ENCODE measurements at regions not wholly inside any gene's neighbourhood (a gene's known extent, or its start where the extent isn't known, plus 50 kb on each side); places are given as distances from the start of the nearest gene placed in this dataset.

GRCh38 chr6:14192216-14192788 lies 74.7 kb downstream of the CD83 start:
- DNase-seq, result no peak
- Mint-ChIP-seq H3K9me3 (ENCODE audit: unreplicated experiment) (no peaks in the 10 kb centered on the region), H3K4me1 (ENCODE audit: low read depth, unreplicated experiment) (peaks cover 2% of the 10 kb centered on the region), H3K27ac (ENCODE audit: unreplicated experiment) (no peak overlapping the region), H3K27me3 (ENCODE audit: unreplicated experiment) (peaks cover 1% of the 10 kb centered on the region), H3K4me3 (ENCODE audit: unreplicated experiment) (no peak overlapping the region), H3K36me3 (ENCODE audit: unreplicated experiment) (no peaks in the 10 kb centered on the region)
- TF ChIP-seq CTCF (IDR thresholded peaks at IDR 0.05; ENCODE audit: partially characterized antibody, unreplicated experiment), result no peak

GRCh38 chr6:14193524-14193923 lies 76.0 kb downstream of the CD83 start:
- no peak for TF ChIP-seq CTCF (IDR thresholded peaks at IDR 0.05; ENCODE audit: partially characterized antibody, unreplicated experiment)
- H3K4me1 Mint-ChIP-seq (ENCODE audit: low read depth, unreplicated experiment), result peaks cover 2% of the 10 kb centered on the region
- H3K9me3 Mint-ChIP-seq (ENCODE audit: unreplicated experiment), result no peaks in the 10 kb centered on the region
- H3K4me3 Mint-ChIP-seq (ENCODE audit: unreplicated experiment), result no peak overlapping the region
- no peak overlapping the region for H3K27ac Mint-ChIP-seq (ENCODE audit: unreplicated experiment)
- H3K27me3 Mint-ChIP-seq (ENCODE audit: unreplicated experiment), result peaks cover 1% of the 10 kb centered on the region
- DNase-seq, result no peak
- H3K36me3 Mint-ChIP-seq (ENCODE audit: unreplicated experiment), result no peaks in the 10 kb centered on the region

GRCh38 chr6:14194483-14194882 lies 76.9 kb downstream of the CD83 start:
- peaks cover 2% of the 10 kb centered on the region for H3K4me1 Mint-ChIP-seq (ENCODE audit: low read depth, unreplicated experiment)
- no peak overlapping the region for H3K27ac Mint-ChIP-seq (ENCODE audit: unreplicated experiment)
- DNase-seq, result no peak
- TF ChIP-seq CTCF (IDR thresholded peaks at IDR 0.05; ENCODE audit: partially characterized antibody, unreplicated experiment), result no peak
- H3K9me3 Mint-ChIP-seq (ENCODE audit: unreplicated experiment), result peaks cover 2% of the 10 kb centered on the region
- H3K27me3 Mint-ChIP-seq (ENCODE audit: unreplicated experiment), result peaks cover 4% of the 10 kb centered on the region
- H3K36me3 Mint-ChIP-seq (ENCODE audit: unreplicated experiment), result no peaks in the 10 kb centered on the region
- no peak overlapping the region for H3K4me3 Mint-ChIP-seq (ENCODE audit: unreplicated experiment)

GRCh38 chr6:14194976-14195375 lies 77.4 kb downstream of the CD83 start:
- TF ChIP-seq CTCF (IDR thresholded peaks at IDR 0.05; ENCODE audit: partially characterized antibody, unreplicated experiment), result no peak
- no peak overlapping the region for H3K27ac Mint-ChIP-seq (ENCODE audit: unreplicated experiment)
- H3K4me1 Mint-ChIP-seq (ENCODE audit: low read depth, unreplicated experiment), result peaks cover 2% of the 10 kb centered on the region

GRCh38 chr6:14196026-14196425 lies 78.5 kb downstream of the CD83 start:
- no peak for DNase-seq
- peaks cover 2% of the 10 kb centered on the region for H3K9me3 Mint-ChIP-seq (ENCODE audit: unreplicated experiment)
- H3K36me3 Mint-ChIP-seq (ENCODE audit: unreplicated experiment), result no peaks in the 10 kb centered on the region
- no peak overlapping the region for H3K27ac Mint-ChIP-seq (ENCODE audit: unreplicated experiment)
- no peak overlapping the region for H3K4me3 Mint-ChIP-seq (ENCODE audit: unreplicated experiment)
- no peak for TF ChIP-seq CTCF (IDR thresholded peaks at IDR 0.05; ENCODE audit: partially characterized antibody, unreplicated experiment)
- H3K4me1 Mint-ChIP-seq (ENCODE audit: low read depth, unreplicated experiment), result peaks cover 2% of the 10 kb centered on the region
- peaks cover 3% of the 10 kb centered on the region for H3K27me3 Mint-ChIP-seq (ENCODE audit: unreplicated experiment)

More at GRCh38 chr6:14194976-14195375, 77.4 kb downstream of the CD83 start:
- Mint-ChIP-seq H3K9me3 (ENCODE audit: unreplicated experiment) (peaks cover 2% of the 10 kb centered on the region), H3K4me3 (ENCODE audit: unreplicated experiment) (no peak overlapping the region), H3K36me3 (ENCODE audit: unreplicated experiment) (no peaks in the 10 kb centered on the region), H3K27me3 (ENCODE audit: unreplicated experiment) (peaks cover 4% of the 10 kb centered on the region)
- DNase-seq, result no peak

Measured in glutamatergic neuron (in vitro differentiated cells).